ENCODE measurements at regions not wholly inside any gene's neighbourhood (a gene's known extent, or its start where the extent isn't known, plus 50 kb on each side); places are given as distances from the start of the nearest gene placed in this dataset.

DNA sequence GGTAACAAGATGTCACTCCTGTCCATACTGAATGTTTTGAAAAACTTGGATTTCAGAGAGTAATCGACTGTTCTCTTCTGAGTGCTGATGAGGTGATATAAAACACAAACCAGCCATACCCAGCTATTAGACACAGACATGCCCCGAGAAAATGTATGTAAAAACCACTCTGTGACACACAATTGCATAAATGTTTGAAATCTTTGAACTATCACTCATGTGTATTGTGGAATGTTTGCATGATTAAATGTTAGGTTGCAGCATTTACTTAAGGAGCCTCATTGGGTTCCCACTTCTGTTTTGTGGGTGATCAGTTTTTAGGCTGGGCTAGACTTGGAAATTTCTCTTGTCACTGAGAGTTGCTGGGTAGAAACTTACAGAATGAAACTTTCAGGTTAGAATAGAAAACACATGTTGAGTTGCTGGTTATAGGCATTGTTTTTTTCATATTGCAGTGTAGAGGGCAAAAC lies 270.4 kb upstream of the B3GALT2 start:
- no peak overlapping the region for H2AFZ ChIP-seq (ENCODE audit: low read length)
- H4K20me1 ChIP-seq (ENCODE audit: insufficient read depth, low read length, poor library complexity, severe bottlenecking), result no peaks in the 10 kb centered on the region
- no peaks in the 10 kb centered on the region for H3K79me2 ChIP-seq (ENCODE audit: insufficient read depth, low read length)
- H3F3A ChIP-seq (ENCODE audit: low read depth), result no peaks in the 10 kb centered on the region
- no peaks in the 10 kb centered on the region for H3K9me2 ChIP-seq (replicated peaks; ENCODE audit: low read depth, low read length)
- H3K36me3 ChIP-seq (ENCODE audit: insufficient read depth, low read length), result no peaks in the 10 kb centered on the region
- H3K4me1 ChIP-seq (ENCODE audit: insufficient read depth, low read length, poor library complexity, severe bottlenecking), result no peaks in the 10 kb centered on the region
- no peak overlapping the region for H3K4me2 ChIP-seq (ENCODE audit: low read depth, low read length, poor library complexity, severe bottlenecking)
- H3K4me3 ChIP-seq (ENCODE audit: low read length, poor library complexity, severe bottlenecking), result no peak overlapping the region
- TF ChIP-seq EZH2phosphoT487 (IDR thresholded peaks at IDR 0.05; ENCODE audit: borderline replicate concordance), result no peak
- TF ChIP-seq, protein P1, sequence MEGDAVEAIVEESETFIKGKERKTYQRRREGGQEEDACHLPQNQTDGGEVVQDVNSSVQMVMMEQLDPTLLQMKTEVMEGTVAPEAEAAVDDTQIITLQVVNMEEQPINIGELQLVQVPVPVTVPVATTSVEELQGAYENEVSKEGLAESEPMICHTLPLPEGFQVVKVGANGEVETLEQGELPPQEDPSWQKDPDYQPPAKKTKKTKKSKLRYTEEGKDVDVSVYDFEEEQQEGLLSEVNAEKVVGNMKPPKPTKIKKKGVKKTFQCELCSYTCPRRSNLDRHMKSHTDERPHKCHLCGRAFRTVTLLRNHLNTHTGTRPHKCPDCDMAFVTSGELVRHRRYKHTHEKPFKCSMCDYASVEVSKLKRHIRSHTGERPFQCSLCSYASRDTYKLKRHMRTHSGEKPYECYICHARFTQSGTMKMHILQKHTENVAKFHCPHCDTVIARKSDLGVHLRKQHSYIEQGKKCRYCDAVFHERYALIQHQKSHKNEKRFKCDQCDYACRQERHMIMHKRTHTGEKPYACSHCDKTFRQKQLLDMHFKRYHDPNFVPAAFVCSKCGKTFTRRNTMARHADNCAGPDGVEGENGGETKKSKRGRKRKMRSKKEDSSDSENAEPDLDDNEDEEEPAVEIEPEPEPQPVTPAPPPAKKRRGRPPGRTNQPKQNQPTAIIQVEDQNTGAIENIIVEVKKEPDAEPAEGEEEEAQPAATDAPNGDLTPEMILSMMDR (conservative IDR thresholded peaks at IDR 0.05; ENCODE audit: low read length), result no peak
- no peak overlapping the region for H3K9ac ChIP-seq (ENCODE audit: low read depth, low read length, poor library complexity, severe bottlenecking)
- no peaks in the 10 kb centered on the region for H3K27me3 ChIP-seq (ENCODE audit: insufficient read depth, low read length, poor library complexity, severe bottlenecking)
- no peaks in the 10 kb centered on the region for H3K9me3 ChIP-seq (ENCODE audit: insufficient read depth, low read depth, low read length)

DNA sequence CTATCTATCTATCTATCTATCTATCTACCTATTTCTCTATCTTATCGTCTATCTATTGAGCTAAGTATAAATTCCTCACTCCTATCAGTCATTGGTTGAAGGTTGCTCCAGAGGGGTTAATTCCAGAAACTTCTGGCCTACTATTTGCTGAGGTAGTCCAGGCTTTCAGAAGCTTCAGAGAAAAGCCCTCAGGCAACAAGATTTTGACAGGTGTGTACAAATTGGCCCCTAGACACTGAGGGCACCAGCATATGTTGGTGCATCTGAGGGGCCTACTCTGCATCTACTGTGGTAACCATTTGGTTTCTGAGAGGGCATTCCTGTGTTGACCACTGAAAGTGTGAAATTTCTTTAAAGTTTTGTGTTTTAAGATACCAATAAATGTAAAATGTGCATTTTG lies 265.2 kb upstream of the B3GALT2 start:
- Histone ChIP-seq H3K79me2 (ENCODE audit: insufficient read depth, low read length) (no peaks in the 10 kb centered on the region), H3K4me2 (ENCODE audit: low read depth, low read length, poor library complexity, severe bottlenecking) (no peak overlapping the region), H3K9me2 (replicated peaks; ENCODE audit: low read depth, low read length) (no peaks in the 10 kb centered on the region), H3K4me1 (ENCODE audit: insufficient read depth, low read length, poor library complexity, severe bottlenecking) (no peaks in the 10 kb centered on the region), H2AFZ (ENCODE audit: low read length) (no peak overlapping the region), H3K9ac (ENCODE audit: low read depth, low read length, poor library complexity, severe bottlenecking) (no peak overlapping the region), H3K27me3 (ENCODE audit: insufficient read depth, low read length, poor library complexity, severe bottlenecking) (no peaks in the 10 kb centered on the region), H3F3A (ENCODE audit: low read depth) (no peaks in the 10 kb centered on the region), H4K20me1 (ENCODE audit: insufficient read depth, low read length, poor library complexity, severe bottlenecking) (no peaks in the 10 kb centered on the region), H3K9me3 (ENCODE audit: insufficient read depth, low read depth, low read length) (no peaks in the 10 kb centered on the region), H3K36me3 (ENCODE audit: insufficient read depth, low read length) (no peaks in the 10 kb centered on the region), H3K4me3 (ENCODE audit: low read length, poor library complexity, severe bottlenecking) (no peak overlapping the region)
- no peak for TF ChIP-seq EZH2phosphoT487 (IDR thresholded peaks at IDR 0.05; ENCODE audit: borderline replicate concordance)
- TF ChIP-seq, protein P1 (conservative IDR thresholded peaks at IDR 0.05; ENCODE audit: low read length), result no peak

DNA sequence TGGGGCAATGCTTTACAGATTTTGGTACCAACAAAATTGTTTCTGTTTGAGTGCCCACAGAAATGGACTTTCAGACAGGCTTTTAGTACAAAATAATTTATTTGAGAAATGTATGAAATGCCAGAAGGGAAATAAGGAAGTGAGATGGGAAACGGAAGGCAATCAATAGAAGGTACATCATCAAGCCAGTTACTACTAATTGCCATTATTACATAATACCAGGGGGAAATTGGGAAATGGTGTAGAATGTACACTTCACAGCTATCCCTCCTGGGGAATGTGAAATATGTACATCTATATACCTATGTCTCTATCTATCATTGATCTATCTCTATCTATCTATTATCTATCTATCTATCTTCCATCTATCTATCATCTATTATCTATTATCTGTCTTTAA lies 264.6 kb upstream of the B3GALT2 start:
- Histone ChIP-seq H4K20me1 (ENCODE audit: insufficient read depth, low read length, poor library complexity, severe bottlenecking) (no peaks in the 10 kb centered on the region), H3K9me2 (replicated peaks; ENCODE audit: low read depth, low read length) (no peaks in the 10 kb centered on the region), H3F3A (ENCODE audit: low read depth) (no peaks in the 10 kb centered on the region), H3K27me3 (ENCODE audit: insufficient read depth, low read length, poor library complexity, severe bottlenecking) (no peaks in the 10 kb centered on the region), H3K4me1 (ENCODE audit: insufficient read depth, low read length, poor library complexity, severe bottlenecking) (no peaks in the 10 kb centered on the region), H3K4me3 (ENCODE audit: low read length, poor library complexity, severe bottlenecking) (no peak overlapping the region), H3K9ac (ENCODE audit: low read depth, low read length, poor library complexity, severe bottlenecking) (no peak overlapping the region), H2AFZ (ENCODE audit: low read length) (no peak overlapping the region), H3K36me3 (ENCODE audit: insufficient read depth, low read length) (no peaks in the 10 kb centered on the region), H3K79me2 (ENCODE audit: insufficient read depth, low read length) (no peaks in the 10 kb centered on the region), H3K4me2 (ENCODE audit: low read depth, low read length, poor library complexity, severe bottlenecking) (no peak overlapping the region), H3K9me3 (ENCODE audit: insufficient read depth, low read depth, low read length) (no peaks in the 10 kb centered on the region)
- TF ChIP-seq, protein P1 (conservative IDR thresholded peaks at IDR 0.05; ENCODE audit: low read length), result no peak
- no peak for TF ChIP-seq EZH2phosphoT487 (IDR thresholded peaks at IDR 0.05; ENCODE audit: borderline replicate concordance)

All from Loucy (cell line).